HCT116 (cell line): ENCODE measurements at regions not wholly inside any gene's neighbourhood (a gene's known extent, or its start where the extent isn't known, plus 50 kb on each side); places are given as distances from the start of the nearest gene placed in this dataset.

Experiments
- ATAC-seq: fragments of 200-7000 bp; cut with Tn5 transposase; 2 replicates; pipeline ENCODE4 v1.9.1; 2020; ENCODE audit warnings: mild to moderate bottlenecking, moderate library complexity
- BruUV-seq: library from RNA; stranded (reverse); fragments of 400-500 nt; replicated peaks from 2 replicates; lab custom pipeline; 2021; lab: Mats Ljungman, UMichigan
- CTCF ChIA-PET: fragments of 300-600 bp; sonication (Branson Sonifier 250); formaldehyde crosslinking; loops from one replicate; lab custom pipeline; 2021; ENCODE audit warnings: antibody characterized with exemption; lab: Charles Lee
- POLR2A ChIA-PET: fragments of 300-600, 350-600 bp; sonication (Branson Sonifier 250); formaldehyde crosslinking; loops from one replicate; lab custom pipeline; 2021; ENCODE audit warnings: antibody characterized with exemption; lab: Charles Lee
- RAD21 ChIA-PET, 2 experiments: fragments of 300-600 bp; sonication (Branson Sonifier 250); formaldehyde crosslinking; loops; one replicate each; lab custom pipeline; 2023; ENCODE audit warnings: low total read pairs in 2 of 2; ENCODE audit not compliant: uncharacterized antibody in 2 of 2, unreplicated experiment in 2 of 2, low non-redundant PET in 1 of 2; lab: Charles Lee
- DNase-seq: peaks from one replicate; pipeline ENCODE4 v3.0.0-alpha.2; 2010; ENCODE audit warnings: low read depth, low spot score
- H2AFZ ChIP-seq: fragments of 200-600 bp; shearing (Covaris generic), sonication (generic); 2 replicates; pipeline ENCODE4 v1.6.1; 2017; ENCODE audit warnings: low read depth, mixed run types, mixed read lengths, antibody characterized with exemption, low read length; ENCODE audit not compliant: poor library complexity, severe bottlenecking
- H3K27ac ChIP-seq: 2 replicates; pipeline ENCODE4 v1.5.1; 2012; ENCODE audit warnings: low read depth, low read length
- H3K27me3 ChIP-seq: fragments of 200-600 bp; sonication (generic); 2 replicates; pipeline ENCODE4 v1.6.1; 2016; ENCODE audit warnings: mixed run types, low read length, mixed read lengths; ENCODE audit not compliant: insufficient read depth
- H3K36me3 ChIP-seq, 2 experiments: fragments of 200-500 bp in 1 of 2; fragments of 200-600 bp in 1 of 2; sonication (Bioruptor generic) in 1 of 2; sonication (generic) in 1 of 2; 2 replicates each; pipeline versions ENCODE4 v1.5.1 to v1.6.1; 2014 to 2016; ENCODE audit warnings: low read length in 2 of 2, inconsistent platforms in 1 of 2, mixed read lengths in 1 of 2, mixed run types in 1 of 2; ENCODE audit not compliant: insufficient read depth in 2 of 2, control insufficient read depth in 1 of 2
- H3K4me1 ChIP-seq, 2 experiments: fragments of 200-600 bp in 1 of 2; sonication (generic) in 1 of 2; 2 replicates each; pipeline versions ENCODE4 v1.5.1 to v1.6.1; 2012 to 2017; ENCODE audit warnings: low read length in 2 of 2, inconsistent platforms in 1 of 2, mild to moderate bottlenecking in 1 of 2, mixed read lengths in 1 of 2, mixed run types in 1 of 2, moderate library complexity in 1 of 2; ENCODE audit not compliant: insufficient read depth in 2 of 2, control insufficient read depth in 1 of 2
- H3K4me2 ChIP-seq: fragments of 200-600 bp; sonication (generic); 2 replicates; pipeline ENCODE4 v1.6.1; 2017; ENCODE audit warnings: mixed run types, low read length, mixed read lengths
- H3K4me3 ChIP-seq, 2 experiments: fragments of 200-600 bp in 1 of 2; sonication (generic) in 1 of 2; replicated peaks in 1 of 2; 2 replicates each; pipeline ENCODE4 v1.5.1; 2011 to 2016; ENCODE audit warnings: low read length in 2 of 2, control low read depth in 1 of 2, low read depth in 1 of 2, mild to moderate bottlenecking in 1 of 2, mixed read lengths in 1 of 2, mixed run types in 1 of 2
- H3K79me2 ChIP-seq: fragments of 200-600 bp; sonication (generic); 2 replicates; pipeline ENCODE4 v1.6.1; 2017; ENCODE audit warnings: mild to moderate bottlenecking, mixed run types, low read length, moderate library complexity, mixed read lengths; ENCODE audit not compliant: insufficient read depth
- H3K9ac ChIP-seq: fragments of 200-600 bp; sonication (generic); 2 replicates; pipeline ENCODE4 v1.6.1; 2016; ENCODE audit warnings: low read length, mixed read lengths
- H3K9me2 ChIP-seq: fragments of 200-600 bp; sonication (generic), shearing (Covaris generic); 2 replicates; pipeline ENCODE4 v1.6.1; 2017; ENCODE audit warnings: mixed run types, mild to moderate bottlenecking, moderate library complexity; ENCODE audit not compliant: insufficient read depth
- H3K9me3 ChIP-seq, 2 experiments: fragments of 200-500 bp in 1 of 2; fragments of 200-600 bp in 1 of 2; sonication (Bioruptor generic) in 1 of 2; sonication (generic) in 1 of 2; 2 replicates each; pipeline ENCODE4 v1.6.1; 2014 to 2017; ENCODE audit warnings: low read length in 2 of 2, mixed read lengths in 2 of 2, inconsistent platforms in 1 of 2, low read depth in 1 of 2, mild to moderate bottlenecking in 1 of 2, mixed run types in 1 of 2, moderate library complexity in 1 of 2; ENCODE audit not compliant: control insufficient read depth in 1 of 2, insufficient read depth in 1 of 2
- H4K20me1 ChIP-seq: fragments of 200-600 bp; sonication (generic), shearing (Covaris generic); 2 replicates; pipeline ENCODE4 v1.6.1; 2017; ENCODE audit warnings: mixed run types, mild to moderate bottlenecking, moderate library complexity; ENCODE audit not compliant: insufficient read depth
- CEBPB ChIP-seq: IDR thresholded peaks from 2 replicates; pipeline ENCODE4 v1.6.1; 2012; ENCODE audit warnings: low read depth
- EGR1 ChIP-seq: IDR thresholded peaks from 2 replicates; pipeline ENCODE4 v1.6.1; 2012; ENCODE audit warnings: low read depth
- EZH2 ChIP-seq: fragments of 200-600 bp; sonication (generic); IDR thresholded peaks from 2 replicates; pipeline ENCODE4 v1.6.1; 2017; ENCODE audit warnings: antibody characterized with exemption, mixed run types
- POLR2A ChIP-seq: IDR thresholded peaks from 2 replicates; pipeline ENCODE4 v1.7.0; 2011; ENCODE audit warnings: borderline replicate concordance; ENCODE audit not compliant: insufficient read depth, insufficient read length; ENCODE audit errors: extremely low read depth
- POLR2AphosphoS5 ChIP-seq: IDR thresholded peaks from 2 replicates; pipeline ENCODE4 v1.6.1; 2011; ENCODE audit warnings: mild to moderate bottlenecking, low read depth, low read length, moderate library complexity
- REST ChIP-seq: IDR thresholded peaks from 2 replicates; pipeline ENCODE4 v1.6.1; 2012; ENCODE audit warnings: low read depth
- SIN3A ChIP-seq: IDR thresholded peaks from 2 replicates; pipeline ENCODE4 v1.6.1; 2012; ENCODE audit warnings: low read depth
- SRF ChIP-seq: IDR thresholded peaks from 2 replicates; pipeline ENCODE4 v1.6.1; 2012; ENCODE audit warnings: low read depth
- TCF7L2 ChIP-seq: IDR thresholded peaks from 2 replicates; pipeline ENCODE4 v1.7.0; 2011; ENCODE audit warnings: borderline replicate concordance, inconsistent platforms; ENCODE audit not compliant: insufficient read depth, insufficient read length; ENCODE audit errors: extremely low read depth
- YY1 ChIP-seq: IDR thresholded peaks from 2 replicates; pipeline ENCODE4 v1.6.1; 2011; ENCODE audit warnings: low read length, low read depth, moderate library complexity, mild to moderate bottlenecking; ENCODE audit not compliant: insufficient replicate concordance; ENCODE audit errors: extremely low read depth
- intact Hi-C: fragments of 100-400 bp; cut with micrococcal nuclease; formaldehyde crosslinking; loops from 2 replicates; pipeline ENCODE4 v1.10.0; 2022

- no peaks in the 10 kb centered on the region for H3K36me3 ChIP-seq
- RAD21 ChIA-PET = no interaction called here
- intact Hi-C loops = no loop called here
- no peak overlapping the region for H3K4me2 ChIP-seq
- ATAC-seq (no peak), DNase-seq (no peak)
- TF ChIP-seq EGR1 (no peak), YY1 (no peak)
- no peaks in the 10 kb centered on the region for H4K20me1 ChIP-seq
- no peaks in the 10 kb centered on the region for H3K9me2 ChIP-seq
- H3K4me3 ChIP-seq = no peak overlapping the region
- no peak overlapping the region for H2AFZ ChIP-seq
- POLR2A ChIA-PET = no interaction called here
- H3K9ac ChIP-seq = no peak overlapping the region
- CTCF ChIA-PET = no interaction called here
- no peaks in the 10 kb centered on the region for H3K79me2 ChIP-seq
- no TSS peak for BruUV-seq
- H3K27me3 ChIP-seq = no peaks in the 10 kb centered on the region
- no peak overlapping the region for H3K27ac ChIP-seq
- no peaks in the 10 kb centered on the region for H3K4me1 ChIP-seq
- H3K9me3 ChIP-seq = no peaks in the 10 kb centered on the region
Observed at GRCh38 chr6:25053875-25054371, 118.2 kb upstream of the RIPOR2 start.

- H2AFZ ChIP-seq = no peak overlapping the region
- H3K27me3 ChIP-seq = no peaks in the 10 kb centered on the region
- intact Hi-C loops = no loop called here
- ChIA-PET POLR2A (no interaction called here), CTCF (no interaction called here), RAD21 (no interaction called here)
- H3K79me2 ChIP-seq = no peaks in the 10 kb centered on the region
- no peak overlapping the region for H3K27ac ChIP-seq
- no peak overlapping the region for H3K4me2 ChIP-seq
- DNase-seq (no peak), ATAC-seq (no peak)
- no peaks in the 10 kb centered on the region for H4K20me1 ChIP-seq
- no peaks in the 10 kb centered on the region for H3K9me2 ChIP-seq
- no peak overlapping the region for H3K4me3 ChIP-seq
- no TSS peak for BruUV-seq
- no peaks in the 10 kb centered on the region for H3K9me3 ChIP-seq
- H3K9ac ChIP-seq = no peak overlapping the region
- no peaks in the 10 kb centered on the region for H3K4me1 ChIP-seq
- no peak for TF ChIP-seq POLR2A
- TF ChIP-seq REST = no peak
- TF ChIP-seq EZH2 = no peak
- TF ChIP-seq CEBPB = no peak
- TF ChIP-seq SIN3A = no peak
- no peak for TF ChIP-seq SRF
- no peak for TF ChIP-seq TCF7L2
- TF ChIP-seq POLR2AphosphoS5 = no peak
- H3K36me3 ChIP-seq = no peaks in the 10 kb centered on the region
Observed at GRCh38 chr6:25054469-25054868, 118.7 kb upstream of the RIPOR2 start.
